ENCODE measurements at regions not wholly inside any gene's neighbourhood (a gene's known extent, or its start where the extent isn't known, plus 50 kb on each side); places are given as distances from the start of the nearest gene placed in this dataset.

- H3K36me3 ChIP-seq (ENCODE audit: low read depth), result no peaks in the 10 kb centered on the region
- DNase-seq, result no peak
- intact Hi-C loops (cut with DNase I, micrococcal nuclease), result no loop called here
- no peaks in the 10 kb centered on the region for H3K4me1 ChIP-seq (ENCODE audit: low read depth)
- H3K9me3 ChIP-seq, result no peaks in the 10 kb centered on the region
- TF ChIP-seq CTCF (IDR thresholded peaks at IDR 0.05), result no peak
- no peak overlapping the region for H3K4me3 ChIP-seq
- no peak for ATAC-seq
These were observed 464.3 kb upstream of the DEPDC1 start for GRCh38 chr1:68961143-68961542.

- Histone ChIP-seq H3K4me1 (ENCODE audit: low read depth) (no peaks in the 10 kb centered on the region), H3K9me3 (no peaks in the 10 kb centered on the region), H3K4me3 (no peak overlapping the region), H3K36me3 (ENCODE audit: low read depth) (no peaks in the 10 kb centered on the region)
- DNase-seq (no peak), ATAC-seq (no peak)
- intact Hi-C loops (cut with DNase I, micrococcal nuclease), result no loop called here
- no peak for TF ChIP-seq CTCF (IDR thresholded peaks at IDR 0.05)
These were observed 466.5 kb upstream of the DEPDC1 start for GRCh38 chr1:68963353-68963752.

- ATAC-seq (no peak), DNase-seq (no peak)
- TF ChIP-seq CTCF (IDR thresholded peaks at IDR 0.05), result no peak
- no peaks in the 10 kb centered on the region for H3K36me3 ChIP-seq (ENCODE audit: low read depth)
- H3K4me3 ChIP-seq, result no peak overlapping the region
- intact Hi-C loops (cut with DNase I, micrococcal nuclease), result no loop called here
- H3K4me1 ChIP-seq (ENCODE audit: low read depth), result no peaks in the 10 kb centered on the region
- no peaks in the 10 kb centered on the region for H3K9me3 ChIP-seq
These were observed 472.6 kb upstream of the DEPDC1 start for GRCh38 chr1:68969441-68969840.

- no peak for DNase-seq
- no peak for TF ChIP-seq CTCF (IDR thresholded peaks at IDR 0.05)
- no peaks in the 10 kb centered on the region for H3K36me3 ChIP-seq (ENCODE audit: low read depth)
These were observed 473.7 kb upstream of the DEPDC1 start for GRCh38 chr1:68970571-68970970.

GRCh38 chr1:68973459-68974244 lies 476.8 kb upstream of the DEPDC1 start:
- Histone ChIP-seq H3K36me3 (ENCODE audit: low read depth) (no peaks in the 10 kb centered on the region), H3K4me3 (no peak overlapping the region), H3K4me1 (ENCODE audit: low read depth) (no peaks in the 10 kb centered on the region), H3K9me3 (no peaks in the 10 kb centered on the region)
- DNase-seq (no peak), ATAC-seq (no peak)
- intact Hi-C loops (cut with DNase I, micrococcal nuclease), result no loop called here
- no peak for TF ChIP-seq CTCF (IDR thresholded peaks at IDR 0.05)

More at GRCh38 chr1:68970571-68970970, 473.7 kb upstream of the DEPDC1 start:
- no peak for ATAC-seq
- intact Hi-C loops (cut with DNase I, micrococcal nuclease), result no loop called here
- Histone ChIP-seq H3K4me1 (ENCODE audit: low read depth) (no peaks in the 10 kb centered on the region), H3K4me3 (no peak overlapping the region), H3K9me3 (no peaks in the 10 kb centered on the region)

Data from mucosa of descending colon (tissue), 3 donors.